CD4-positive, alpha-beta T cell treated with Interleukin-6 for 4 hours (primary cell): ENCODE measurements at regions not wholly inside any gene's neighbourhood (a gene's known extent, or its start where the extent isn't known, plus 50 kb on each side); places are given as distances from the start of the nearest gene placed in this dataset.

Source experiments
- DNase-seq: peaks from one replicate; pipeline ENCODE4 v3.0.0-alpha.2; 2020; ENCODE audit warnings: mixed read lengths

- no peak for DNase-seq
Observed at GRCh38 chr16:49021136-49021535, 260.5 kb downstream of the CBLN1 start.

- no peak for DNase-seq
Observed at GRCh38 chr16:49020436-49020835, 261.2 kb downstream of the CBLN1 start.

- no peak for DNase-seq
Observed at GRCh38 chr16:49019831-49020230, 261.8 kb downstream of the CBLN1 start.

GRCh38 chr16:49019081-49019633, 262.5 kb downstream of the CBLN1 start:
- no peak for DNase-seq

- no peak for DNase-seq
Observed at GRCh38 chr16:49018259-49018931, 263.2 kb downstream of the CBLN1 start.

- DNase-seq, result no peak
Observed at GRCh38 chr16:49017501-49017900, 264.1 kb downstream of the CBLN1 start.

- DNase-seq, result no peak
Observed at GRCh38 chr16:49016461-49016860, 265.2 kb downstream of the CBLN1 start.

- no peak for DNase-seq
Observed at GRCh38 chr16:49015225-49015592, 266.4 kb downstream of the CBLN1 start.

- DNase-seq, result no peak
Observed at GRCh38 chr16:49014277-49015224, 267.1 kb downstream of the CBLN1 start.

GRCh38 chr16:49013727-49014080, 267.9 kb downstream of the CBLN1 start:
- no peak for DNase-seq

- DNase-seq, result no peak
Observed at GRCh38 chr16:49012961-49013726, 268.5 kb downstream of the CBLN1 start.

- DNase-seq, result no peak
Observed at GRCh38 chr16:49011901-49012300, 269.7 kb downstream of the CBLN1 start.

GRCh38 chr16:49010879-49011278, 270.8 kb downstream of the CBLN1 start:
- DNase-seq, result no peak

GRCh38 chr16:49010396-49010795, 271.2 kb downstream of the CBLN1 start:
- no peak for DNase-seq

GRCh38 chr16:49009204-49009603, 272.4 kb downstream of the CBLN1 start:
- DNase-seq, result no peak

GRCh38 chr16:49003992-49004391, 277.6 kb downstream of the CBLN1 start:
- DNase-seq, result no peak

GRCh38 chr16:49003022-49003421, 278.6 kb downstream of the CBLN1 start:
- no peak for DNase-seq

- no peak for DNase-seq
Observed at GRCh38 chr16:49000594-49000993, 281.0 kb downstream of the CBLN1 start.

- no peak for DNase-seq
Observed at GRCh38 chr16:48999508-48999907, 282.1 kb downstream of the CBLN1 start.

GRCh38 chr16:48999044-48999443, 282.6 kb downstream of the CBLN1 start:
- no peak for DNase-seq

- no peak for DNase-seq
Observed at GRCh38 chr16:48997946-48998345, 283.7 kb downstream of the CBLN1 start.

- DNase-seq, result no peak
Observed at GRCh38 chr16:48997081-48997615, 284.5 kb downstream of the CBLN1 start.

GRCh38 chr16:48978501-48978900, 303.1 kb downstream of the CBLN1 start:
- no peak for DNase-seq
